NCI-H345 (cell line): ENCODE measurements at regions not wholly inside any gene's neighbourhood (a gene's known extent, or its start where the extent isn't known, plus 50 kb on each side); places are given as distances from the start of the nearest gene placed in this dataset.
A peak's percentile ranks its signal among the peaks of the same experiment; 100 is the strongest.
"Not testable (repeated sequence)": the region's sequence is repeated elsewhere in the genome, so short reads cannot be mapped to it uniquely, and the experiment has no call there.

Experiments
- DNase-seq: peaks from one replicate; lab custom pipeline; 2025; lab: John Stamatoyannopoulos, UW

DNA sequence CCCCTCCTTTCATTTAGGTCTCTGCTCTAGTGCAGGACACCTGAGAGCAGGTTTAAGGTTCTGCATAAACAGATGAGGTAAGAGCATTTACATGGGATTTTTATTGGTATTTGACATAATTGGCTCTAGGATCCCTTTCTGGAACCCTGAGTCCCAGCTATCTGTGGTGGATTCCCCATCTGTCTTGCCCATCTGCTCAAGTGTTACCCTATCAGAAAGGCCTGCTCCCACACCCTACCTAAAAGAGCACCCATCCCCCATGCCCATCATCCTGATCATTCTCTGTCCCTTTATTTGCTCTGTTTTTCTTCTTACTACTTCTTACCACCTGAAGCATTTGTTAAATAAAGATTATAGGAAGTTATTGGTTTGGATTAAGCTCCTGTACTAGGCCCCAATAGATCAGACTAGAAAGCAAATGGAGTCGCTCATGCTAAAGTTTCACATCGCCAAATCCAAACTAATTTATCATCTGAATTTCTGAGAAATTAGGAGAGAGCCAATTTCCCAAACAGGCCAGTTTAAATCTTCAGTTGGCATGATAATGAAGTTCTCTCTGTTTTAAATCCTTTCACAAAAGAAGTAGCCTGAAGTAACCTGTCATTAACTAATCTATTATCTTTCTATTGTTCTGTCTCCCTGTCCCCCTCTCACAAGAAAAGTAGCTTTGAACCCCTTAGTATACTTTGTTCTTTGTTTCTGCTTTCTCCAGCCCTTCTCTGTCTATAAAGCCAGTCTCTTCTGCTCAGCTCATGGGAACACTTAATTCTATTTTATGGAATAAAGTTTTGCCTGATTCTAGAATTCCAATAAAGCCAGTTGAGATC lies 178.6 kb downstream of the ZNF674 start:
- DNase-seq: no peak

- no peak for DNase-seq
Observed at GRCh38 chrX:46354481-46354880, 190.7 kb downstream of the ZNF674 start.

DNA sequence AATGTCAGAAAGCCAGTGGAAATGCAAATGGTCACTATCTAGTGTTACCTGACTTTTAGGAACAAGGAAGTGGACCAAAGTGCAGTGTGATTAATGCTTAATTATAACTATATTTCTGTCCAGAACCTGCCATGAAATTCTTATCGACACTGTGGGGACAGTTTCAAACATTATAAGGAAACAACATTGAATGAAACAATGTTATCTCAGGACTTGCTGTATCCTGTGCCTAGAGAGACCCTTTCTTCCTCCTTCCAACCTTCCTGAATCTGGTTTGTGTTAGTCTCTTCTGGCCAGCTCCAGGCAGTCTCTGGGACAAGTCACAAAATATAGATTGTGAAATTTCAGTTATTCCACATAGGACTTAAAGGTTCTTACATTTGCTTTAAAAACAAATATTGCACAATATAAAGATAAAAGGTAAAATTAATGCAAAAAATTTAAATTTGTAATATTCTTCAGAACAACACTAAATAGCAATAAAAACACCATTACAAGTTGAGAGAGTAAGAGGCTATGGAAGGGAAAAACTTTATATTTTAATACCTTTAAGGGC lies 203.4 kb downstream of the ZNF674 start:
- no peak for DNase-seq

- DNase-seq: no peak
Observed at GRCh38 chrX:46340696-46341095, 204.5 kb downstream of the ZNF674 start.

DNA sequence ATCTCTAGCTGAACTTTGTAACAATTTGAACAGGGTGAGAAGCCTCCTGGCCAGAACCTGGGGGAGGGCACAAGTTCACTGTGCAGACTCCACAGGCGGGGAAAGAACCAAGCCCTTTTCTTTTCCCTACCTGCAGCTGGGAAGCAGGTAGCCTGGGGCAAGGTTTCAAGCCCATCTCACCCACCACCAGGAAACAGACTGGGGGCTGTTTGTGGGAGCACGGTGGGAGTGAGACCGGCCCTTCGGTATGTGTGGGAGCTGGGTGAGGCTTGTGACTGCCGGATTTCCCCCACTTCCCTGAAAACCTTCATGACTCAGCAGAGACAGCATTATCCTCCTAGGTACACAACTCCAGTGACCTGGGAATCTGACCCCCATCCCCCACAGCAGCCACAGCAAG lies 211.7 kb downstream of the ZNF674 start:
- DNase-seq: no peak

DNA sequence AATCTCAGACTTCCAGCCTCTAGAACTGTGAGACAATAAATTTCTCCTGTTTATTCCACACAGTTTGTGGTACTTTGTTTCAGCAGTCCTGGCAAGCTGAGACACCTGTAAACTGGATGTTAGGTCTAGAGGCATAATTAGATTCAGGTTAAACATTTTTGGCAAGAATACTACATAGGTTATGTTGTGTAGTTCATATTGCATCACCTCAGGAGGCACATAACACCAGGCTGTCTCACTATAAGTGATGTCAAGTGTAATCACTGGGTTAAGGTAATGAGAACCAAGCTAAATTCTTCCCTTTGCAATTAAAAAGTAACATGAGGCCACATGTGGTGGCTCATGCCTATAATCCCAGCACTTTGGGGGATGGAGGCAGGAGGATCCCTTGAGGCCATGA lies 214.2 kb downstream of the ZNF674 start:
- no peak for DNase-seq

DNA sequence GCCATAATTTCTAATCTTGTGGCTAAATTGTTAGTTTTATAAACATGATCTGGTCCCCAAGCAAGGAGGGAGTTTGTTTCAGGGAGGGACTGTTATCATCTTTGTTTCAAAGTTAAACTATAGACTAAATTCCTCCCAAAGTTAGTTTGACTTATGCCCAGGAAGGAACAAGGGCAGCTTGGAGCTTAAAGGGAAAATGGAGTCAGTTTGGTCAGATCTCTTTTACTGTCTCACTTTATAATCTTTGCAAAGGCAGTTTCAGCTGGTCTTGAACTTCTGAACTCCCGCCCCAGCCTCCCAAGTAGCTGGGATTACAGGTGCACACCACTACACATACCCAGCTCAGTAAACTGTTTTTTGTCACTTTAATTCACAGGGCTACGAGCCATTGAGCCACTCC lies 214.7 kb downstream of the ZNF674 start:
- no peak for DNase-seq

- no peak for DNase-seq
Observed at GRCh38 chrX:46328133-46328532, 217.1 kb downstream of the ZNF674 start.

- no peak for DNase-seq
Observed at GRCh38 chrX:46327566-46328115, 217.6 kb downstream of the ZNF674 start.

DNA sequence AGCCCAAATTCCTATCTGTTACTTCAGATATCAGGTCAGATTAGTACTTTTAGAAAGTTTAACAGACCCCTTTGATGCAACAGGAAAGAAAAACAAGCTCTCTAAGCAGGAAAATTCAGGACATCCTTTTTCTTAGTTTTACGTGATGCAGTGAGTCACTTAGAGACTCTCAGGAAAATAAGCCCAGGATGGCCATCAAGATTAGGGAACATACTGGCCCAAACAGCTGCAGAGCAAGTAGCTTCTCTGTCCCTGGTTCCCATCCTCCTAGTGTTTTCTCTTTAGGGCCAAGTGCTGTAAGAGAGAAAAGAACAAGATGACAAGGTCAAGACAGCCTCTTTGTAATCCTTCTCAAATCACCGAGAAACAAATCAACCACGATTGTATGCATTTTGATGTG lies 219.1 kb downstream of the ZNF674 start:
- no peak for DNase-seq

GRCh38 chrX:46325312-46325877 lies 219.8 kb downstream of the ZNF674 start:
- DNase-seq: no peak

DNA sequence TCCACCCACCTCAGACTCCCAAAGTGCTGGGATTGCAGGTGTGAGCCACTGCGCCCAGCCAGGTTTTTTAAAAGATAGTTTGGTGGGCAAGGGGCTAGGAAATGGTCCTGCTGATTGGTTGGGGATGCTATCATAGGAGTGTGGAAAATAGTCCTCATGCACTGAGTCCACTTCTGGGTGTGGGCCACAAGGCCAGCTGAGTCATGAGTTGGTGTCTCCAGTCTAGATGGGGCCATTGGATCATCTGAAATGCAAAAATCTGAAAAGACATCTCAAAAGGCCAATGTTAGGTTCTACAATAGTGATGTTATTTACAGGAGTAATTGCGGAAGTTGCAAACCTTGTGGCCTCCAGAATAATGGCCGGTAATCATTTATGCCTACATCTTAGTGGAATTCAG lies 221.1 kb downstream of the ZNF674 start:
- no peak for DNase-seq

- DNase-seq: not testable (repeated sequence)
Observed at GRCh38 chrX:46322929-46323328, 222.3 kb downstream of the ZNF674 start.

- no peak for DNase-seq
Observed at GRCh38 chrX:46321676-46322075, 223.5 kb downstream of the ZNF674 start.

DNA sequence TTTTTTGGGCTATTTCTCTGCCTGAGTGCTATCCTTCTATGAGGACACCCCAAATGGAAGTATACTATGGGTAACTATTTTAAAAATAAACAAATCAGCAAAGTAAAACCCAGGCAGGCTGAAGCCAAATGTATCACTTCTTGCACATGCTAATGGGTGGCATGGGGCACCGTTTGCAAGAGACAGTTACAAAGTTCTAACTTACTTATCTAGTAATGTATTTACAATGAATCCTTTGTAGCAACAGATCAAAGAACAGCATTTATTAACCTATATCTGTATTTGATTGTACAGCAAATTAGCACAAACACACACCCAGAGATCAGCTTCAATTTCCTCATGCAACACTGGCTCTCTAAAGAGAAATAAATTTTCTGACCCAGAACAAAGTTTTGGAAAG lies 225.5 kb downstream of the ZNF674 start:
- no peak for DNase-seq

DNA sequence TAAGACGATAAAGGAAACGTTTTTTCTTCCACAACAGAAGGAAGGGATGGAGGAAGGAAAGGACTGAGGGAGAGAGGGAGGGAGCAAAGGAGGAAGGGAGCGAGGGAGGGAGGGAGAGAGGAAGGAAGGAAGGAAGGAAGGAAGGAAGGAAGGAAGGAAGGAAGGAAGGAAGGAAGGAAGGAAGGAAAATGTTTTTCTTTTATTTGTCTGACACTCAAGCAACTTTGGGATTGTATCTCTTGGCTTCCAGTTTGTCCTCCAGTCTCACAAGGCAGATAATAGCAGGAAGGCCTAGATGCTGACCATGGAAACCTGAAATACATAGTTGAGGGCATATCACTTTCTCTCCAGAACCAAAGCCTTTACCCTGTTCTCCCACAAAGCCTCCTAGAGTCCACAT lies 226.7 kb downstream of the ZNF674 start:
- no peak for DNase-seq

DNA sequence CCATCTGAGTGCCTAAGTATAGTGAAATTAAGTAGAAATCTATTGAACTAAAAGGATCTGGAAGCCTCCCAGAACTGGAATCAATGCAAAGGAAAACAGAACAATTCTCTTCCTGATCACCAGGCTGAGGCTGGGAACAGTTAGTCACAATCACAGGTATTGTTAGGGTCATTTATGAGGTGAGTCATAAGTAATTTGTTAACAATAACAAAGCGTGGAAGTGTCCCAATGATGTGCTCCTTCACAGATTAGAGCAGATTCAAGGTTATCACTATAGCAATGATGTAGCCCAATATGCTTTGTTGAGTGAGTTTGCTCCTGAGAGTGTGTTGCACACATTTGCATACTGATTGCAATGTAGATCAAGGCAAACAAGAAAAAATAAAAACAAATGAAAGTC lies 228.1 kb downstream of the ZNF674 start:
- no peak for DNase-seq

- DNase-seq: no peak
Observed at GRCh38 chrX:46311581-46312120, 233.6 kb downstream of the ZNF674 start.

- DNase-seq: no peak
Observed at GRCh38 chrX:46310815-46311497, 234.3 kb downstream of the ZNF674 start.

- DNase-seq: peak; percentile 12
Observed at GRCh38 chrX:46308110-46308509, 237.1 kb downstream of the ZNF674 start.

GRCh38 chrX:46306103-46306502 lies 239.1 kb downstream of the ZNF674 start:
- no peak for DNase-seq

DNA sequence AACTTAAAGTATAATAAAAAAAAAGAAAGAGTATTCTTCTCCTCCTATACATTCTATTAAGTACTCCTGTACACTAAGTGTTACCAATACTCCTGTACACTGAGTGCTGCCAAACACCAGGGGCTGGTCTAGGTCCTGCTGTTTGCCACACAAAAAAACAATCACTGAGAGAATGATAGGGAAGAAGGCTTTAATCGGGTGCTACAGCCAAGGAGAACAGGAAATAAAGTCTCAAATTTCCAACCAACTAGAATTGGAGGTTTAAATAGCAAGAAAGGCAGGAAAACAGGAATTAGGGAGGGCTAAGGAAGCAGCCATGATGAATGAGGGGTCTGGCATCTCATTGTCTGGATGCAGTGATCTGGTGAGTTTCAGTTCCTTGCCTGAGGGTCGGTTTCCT lies 239.8 kb downstream of the ZNF674 start:
- no peak for DNase-seq
